PC-9 (cell line): ENCODE measurements at regions not wholly inside any gene's neighbourhood (a gene's known extent, or its start where the extent isn't known, plus 50 kb on each side); places are given as distances from the start of the nearest gene placed in this dataset.

Source experiments
- EZH2 ChIP-seq: fragments of 200-600 bp; sonication (generic); IDR thresholded peaks from 2 replicates; pipeline ENCODE4 v1.8.0; 2017; ENCODE audit warnings: antibody characterized with exemption, low read depth
- TF ChIP-seq, protein P1 (sequence below): fragments of 200-600 bp; sonication (generic); conservative IDR thresholded peaks from 2 replicates; pipeline ENCODE4 v1.6.1; 2017; ENCODE audit warnings: mixed run types, antibody characterized with exemption, mild to moderate bottlenecking, moderate library complexity

- TF ChIP-seq, protein P1, sequence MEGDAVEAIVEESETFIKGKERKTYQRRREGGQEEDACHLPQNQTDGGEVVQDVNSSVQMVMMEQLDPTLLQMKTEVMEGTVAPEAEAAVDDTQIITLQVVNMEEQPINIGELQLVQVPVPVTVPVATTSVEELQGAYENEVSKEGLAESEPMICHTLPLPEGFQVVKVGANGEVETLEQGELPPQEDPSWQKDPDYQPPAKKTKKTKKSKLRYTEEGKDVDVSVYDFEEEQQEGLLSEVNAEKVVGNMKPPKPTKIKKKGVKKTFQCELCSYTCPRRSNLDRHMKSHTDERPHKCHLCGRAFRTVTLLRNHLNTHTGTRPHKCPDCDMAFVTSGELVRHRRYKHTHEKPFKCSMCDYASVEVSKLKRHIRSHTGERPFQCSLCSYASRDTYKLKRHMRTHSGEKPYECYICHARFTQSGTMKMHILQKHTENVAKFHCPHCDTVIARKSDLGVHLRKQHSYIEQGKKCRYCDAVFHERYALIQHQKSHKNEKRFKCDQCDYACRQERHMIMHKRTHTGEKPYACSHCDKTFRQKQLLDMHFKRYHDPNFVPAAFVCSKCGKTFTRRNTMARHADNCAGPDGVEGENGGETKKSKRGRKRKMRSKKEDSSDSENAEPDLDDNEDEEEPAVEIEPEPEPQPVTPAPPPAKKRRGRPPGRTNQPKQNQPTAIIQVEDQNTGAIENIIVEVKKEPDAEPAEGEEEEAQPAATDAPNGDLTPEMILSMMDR: no peak
- no peak for TF ChIP-seq EZH2
These were observed 730.9 kb upstream of the ADGRL2 start for GRCh38 chr1:81069856-81070255.
